ENCODE measurements at regions not wholly inside any gene's neighbourhood (a gene's known extent, or its start where the extent isn't known, plus 50 kb on each side); places are given as distances from the start of the nearest gene placed in this dataset.
"Not testable (repeated sequence)": the region's sequence is repeated elsewhere in the genome, so short reads cannot be mapped to it uniquely, and the experiment has no call there.

DNA sequence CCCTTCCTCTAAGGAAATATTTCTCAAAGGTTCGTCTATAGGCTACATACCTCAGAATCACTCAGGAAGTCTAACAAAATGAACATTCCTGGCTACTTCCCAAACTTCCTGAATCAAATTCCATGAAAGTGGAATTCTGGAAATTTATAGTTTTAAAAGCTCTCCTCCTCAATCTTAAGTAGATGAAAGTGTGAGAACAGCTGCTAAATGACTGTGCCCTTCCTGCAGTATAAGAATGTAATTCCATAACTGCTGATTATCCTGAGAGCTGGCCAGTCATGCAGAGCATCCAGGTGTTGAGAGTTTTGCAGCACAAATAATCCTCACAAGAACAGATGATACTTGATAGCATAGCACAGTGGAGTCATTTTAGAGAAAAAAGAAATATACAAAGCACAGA is 265.0 kb downstream of the KCNJ3 start:
- ATAC-seq = no peak

GRCh38 chr2:154961676-154962075 is 263.2 kb downstream of the KCNJ3 start:
- ATAC-seq = no peak

DNA sequence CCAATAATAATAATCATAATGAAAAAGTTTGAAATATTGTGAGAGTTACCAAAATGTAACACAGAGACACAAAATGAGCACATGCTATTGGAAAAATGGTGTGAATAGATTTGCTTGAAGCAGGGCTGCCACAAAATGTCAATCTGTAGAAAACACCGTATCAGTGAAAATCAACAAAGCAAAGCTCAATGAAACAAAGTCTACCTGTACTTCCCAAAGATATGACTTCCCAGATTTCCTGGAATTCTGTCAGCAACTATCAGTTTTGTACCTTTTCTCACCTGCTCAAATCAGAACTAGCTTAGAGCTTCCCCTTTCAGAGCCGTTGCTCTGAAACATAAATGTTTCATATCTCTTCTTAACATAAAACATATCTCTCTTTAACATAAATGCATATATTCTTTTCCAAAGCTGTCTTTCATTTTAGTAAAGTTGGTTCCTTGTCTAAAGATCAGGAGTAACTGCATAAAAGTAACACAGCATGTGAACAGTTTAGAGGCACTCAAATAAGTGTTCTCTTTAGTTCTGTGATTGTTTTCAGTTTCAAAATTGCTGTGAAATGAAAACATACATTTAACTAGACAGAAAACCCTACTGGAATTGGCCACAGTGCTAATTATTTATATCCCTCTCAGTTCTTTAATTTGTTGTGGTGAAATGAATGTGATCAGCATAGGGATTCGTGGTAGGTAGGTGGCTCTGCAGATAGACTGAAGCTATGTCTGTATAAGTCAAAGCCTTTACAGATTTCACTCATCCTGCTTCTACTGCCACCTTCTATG is 262.5 kb downstream of the KCNJ3 start:
- ATAC-seq = no peak

GRCh38 chr2:154952346-154952980 is 254.0 kb downstream of the KCNJ3 start:
- no peak for ATAC-seq

DNA sequence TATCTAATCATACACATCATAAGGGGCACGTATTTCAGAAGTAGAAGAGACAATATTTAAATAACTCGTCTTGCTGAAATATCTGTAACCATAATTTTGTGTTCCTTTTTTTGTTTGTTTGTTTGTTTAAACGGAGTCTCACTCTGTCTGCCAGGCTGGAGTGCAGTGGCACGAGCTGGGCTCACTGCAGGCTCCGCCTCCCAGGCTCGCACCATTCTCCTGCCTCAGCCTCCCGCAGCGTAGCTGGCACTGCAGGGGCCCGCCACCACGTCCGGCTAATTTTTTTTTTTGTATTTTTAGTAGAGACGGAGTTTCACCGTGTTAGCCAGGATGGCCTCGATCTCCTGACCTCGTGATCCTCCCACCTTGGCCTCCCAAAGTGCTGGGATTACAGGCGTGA is 248.9 kb downstream of the KCNJ3 start:
- ATAC-seq = not testable (repeated sequence)

GRCh38 chr2:154945984-154946383 is 247.5 kb downstream of the KCNJ3 start:
- no peak for ATAC-seq

GRCh38 chr2:154941379-154941778 is 242.9 kb downstream of the KCNJ3 start:
- no peak for ATAC-seq

DNA sequence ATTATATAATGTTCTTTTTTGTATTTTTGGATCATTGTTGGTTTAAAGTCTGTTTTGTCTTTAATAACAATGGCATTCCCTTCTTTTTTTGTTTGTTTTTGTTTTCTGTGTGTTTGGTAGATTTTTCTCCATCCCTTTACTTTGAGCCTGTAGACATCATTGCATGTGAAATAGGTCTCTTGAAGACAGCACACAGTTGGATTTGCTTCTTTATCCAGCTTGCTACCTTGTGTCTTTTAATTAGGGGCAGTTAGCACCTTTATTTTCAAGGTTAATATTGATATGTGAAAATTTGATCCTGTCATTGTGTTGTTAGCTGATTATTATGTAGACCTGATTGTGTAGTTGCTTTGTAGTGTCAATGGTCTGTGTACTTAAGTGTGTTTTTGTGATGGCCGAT is 235.7 kb downstream of the KCNJ3 start:
- ATAC-seq = no peak

DNA sequence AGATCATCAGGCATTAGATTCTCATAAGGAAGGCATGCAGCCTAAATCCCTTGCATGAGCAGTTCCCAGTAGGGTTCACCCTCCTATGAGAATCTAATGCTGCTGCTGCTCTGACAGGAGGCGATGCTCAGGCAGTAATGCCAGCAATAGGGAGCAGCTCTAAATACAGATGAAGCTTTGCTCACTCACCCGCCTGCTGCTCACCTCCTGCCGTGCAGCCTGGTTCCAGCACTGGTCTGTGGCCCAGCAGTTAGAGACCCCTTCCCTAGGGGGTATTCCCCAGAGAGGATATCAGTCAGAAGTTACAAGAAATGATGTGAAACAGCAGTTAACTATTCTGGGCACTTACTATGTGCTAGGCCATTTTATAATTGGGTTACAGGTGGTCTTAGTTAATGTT is 226.0 kb downstream of the KCNJ3 start:
- ATAC-seq = no peak

GRCh38 chr2:154914561-154914960 is 216.1 kb downstream of the KCNJ3 start:
- ATAC-seq = no peak

DNA sequence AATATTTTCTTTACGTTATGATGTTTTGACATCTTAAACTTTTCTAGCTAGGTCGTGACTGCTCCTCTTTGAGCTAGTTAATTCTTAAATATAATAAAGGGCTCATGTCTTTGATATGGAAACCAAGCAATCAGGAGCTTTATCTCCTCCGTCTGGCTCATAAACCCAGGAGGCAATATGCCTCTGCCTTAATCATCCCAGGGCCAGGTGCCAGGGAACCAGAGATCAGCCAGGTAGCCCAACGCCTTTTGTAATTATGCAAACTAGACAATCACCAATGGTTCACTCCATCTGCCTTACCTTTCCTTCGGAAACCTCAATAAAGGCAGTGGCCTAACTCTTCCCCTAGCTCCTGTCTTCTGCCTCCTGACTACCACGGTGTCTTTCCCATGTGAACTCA is 213.7 kb downstream of the KCNJ3 start:
- no peak for ATAC-seq

- ATAC-seq = no peak
These were observed 213.2 kb downstream of the KCNJ3 start for GRCh38 chr2:154911729-154912128.

- ATAC-seq = no peak
These were observed 212.2 kb downstream of the KCNJ3 start for GRCh38 chr2:154910701-154911100.

DNA sequence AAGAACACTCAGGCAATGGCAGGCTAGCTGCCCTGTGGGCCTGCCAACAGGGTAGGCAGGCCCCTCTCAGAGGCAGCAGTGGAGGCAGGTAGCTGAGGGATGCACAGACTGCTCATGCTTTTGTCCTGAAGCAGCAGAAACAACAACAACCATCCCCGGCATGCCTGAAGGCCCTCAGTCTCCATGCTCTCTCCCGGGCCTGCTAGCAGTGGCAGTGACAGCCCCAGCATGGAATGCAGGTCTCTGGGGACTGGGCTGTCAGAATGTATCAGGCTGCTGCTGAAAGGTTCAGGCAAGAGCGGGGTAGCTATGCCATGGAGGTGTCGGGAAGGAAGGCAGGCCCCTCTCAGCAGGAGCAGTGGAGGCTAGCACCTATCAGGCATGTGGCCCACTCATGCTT is 209.8 kb downstream of the KCNJ3 start:
- ATAC-seq = no peak

Measured in activated CD4-positive, CD25-positive, alpha-beta regulatory T cell treated with anti-CD3 and anti-CD28 coated beads, Interleukin-2, amount 50 U/mL, for 24 hours (primary cell).